Neural crest cell (in vitro differentiated cells): ENCODE measurements at regions not wholly inside any gene's neighbourhood (a gene's known extent, or its start where the extent isn't known, plus 50 kb on each side); places are given as distances from the start of the nearest gene placed in this dataset.

Experiments used
- DNase-seq: peaks from one replicate; pipeline ENCODE4 v3.0.0; 2021; ENCODE audit warnings: low read depth, mixed read lengths, low spot score
- H3K27ac Mint-ChIP-seq: one replicate; pipeline ENCODE4 v1.8.0; 2021; ENCODE audit warnings: mild to moderate bottlenecking, mixed read lengths; ENCODE audit not compliant: unreplicated experiment
- H3K27me3 Mint-ChIP-seq: 2 replicates; pipeline ENCODE4 v1.8.0; 2021; ENCODE audit warnings: low read depth, mild to moderate bottlenecking, mixed read lengths
- H3K36me3 Mint-ChIP-seq: 2 replicates; pipeline ENCODE4 v1.8.0; 2021; ENCODE audit warnings: low read depth, mild to moderate bottlenecking, mixed read lengths
- H3K4me1 Mint-ChIP-seq: 2 replicates; pipeline ENCODE4 v1.8.0; 2021; ENCODE audit warnings: mixed read lengths
- H3K4me3 Mint-ChIP-seq: one replicate; pipeline ENCODE4 v1.8.0; 2021; ENCODE audit warnings: mild to moderate bottlenecking, mixed read lengths
- H3K9me3 Mint-ChIP-seq: 2 replicates; pipeline ENCODE4 v1.8.0; 2021; ENCODE audit warnings: mixed read lengths
- CTCF ChIP-seq: fragments of 200-600 bp; sonication (generic); conservative IDR thresholded peaks from 2 replicates; pipeline ENCODE4 v1.5.0; 2021; ENCODE audit warnings: antibody characterized with exemption, mild to moderate bottlenecking

DNA sequence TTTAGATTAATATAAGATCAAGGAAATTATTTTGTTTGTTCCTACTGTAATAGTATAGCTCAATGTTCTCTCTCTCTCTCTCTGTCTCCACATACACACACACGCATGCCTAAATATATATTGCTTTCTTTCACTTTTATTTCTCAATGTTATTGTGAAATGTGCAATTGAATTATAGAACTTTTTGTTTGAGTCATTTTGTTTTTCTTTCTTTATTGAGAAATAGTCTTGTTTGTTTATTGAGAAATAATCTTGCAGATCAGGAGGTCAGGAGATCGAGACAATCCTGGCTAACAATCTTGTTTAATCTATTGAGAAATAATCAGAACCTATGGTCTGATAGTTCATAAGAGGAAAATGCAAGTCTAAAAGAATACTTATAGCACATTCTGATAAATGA, 1581.3 kb downstream of the EFNB2 start:
- no peak for DNase-seq
- TF ChIP-seq CTCF = no peak
- peaks cover 9% of the 10 kb centered on the region for H3K9me3 Mint-ChIP-seq
- H3K36me3 Mint-ChIP-seq = no peaks in the 10 kb centered on the region
- H3K4me3 Mint-ChIP-seq = no peak overlapping the region
- peak overlapping the region; percentile 20 for H3K27ac Mint-ChIP-seq
- no peaks in the 10 kb centered on the region for H3K27me3 Mint-ChIP-seq
- H3K4me1 Mint-ChIP-seq = peaks cover 7% of the 10 kb centered on the region

DNA sequence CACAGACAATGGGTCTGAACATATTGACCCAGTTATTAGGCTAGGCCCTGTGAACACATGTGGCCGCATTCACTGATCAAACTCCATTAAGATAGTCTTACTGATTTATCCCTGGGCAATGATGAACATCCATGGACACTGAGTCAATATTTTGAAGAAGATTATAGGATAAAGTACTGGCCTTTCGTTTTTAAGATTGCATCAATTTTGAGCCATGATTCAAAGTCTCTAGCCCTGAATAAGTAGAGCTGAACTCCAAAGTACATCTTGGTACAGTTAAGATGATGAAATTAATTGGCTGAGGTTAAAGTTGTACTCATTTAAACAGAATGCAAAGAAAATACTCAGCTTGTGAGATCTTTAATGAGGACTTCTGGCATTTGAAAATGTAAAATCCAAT, 1581.9 kb downstream of the EFNB2 start:
- DNase-seq = no peak
- Mint-ChIP-seq H3K4me3 (no peak overlapping the region), H3K36me3 (no peaks in the 10 kb centered on the region), H3K27ac (no peak overlapping the region), H3K9me3 (peaks cover 9% of the 10 kb centered on the region), H3K4me1 (peaks cover 7% of the 10 kb centered on the region), H3K27me3 (no peaks in the 10 kb centered on the region)
- TF ChIP-seq CTCF = no peak

- DNase-seq = no peak
- Mint-ChIP-seq H3K4me1 (peaks cover 7% of the 10 kb centered on the region), H3K4me3 (no peak overlapping the region), H3K36me3 (no peaks in the 10 kb centered on the region), H3K27me3 (no peaks in the 10 kb centered on the region), H3K27ac (no peak overlapping the region), H3K9me3 (peaks cover 4% of the 10 kb centered on the region)
- TF ChIP-seq CTCF = no peak
Measured at GRCh38 chr13:104949840-104950740, 1585.4 kb downstream of the EFNB2 start.

DNA sequence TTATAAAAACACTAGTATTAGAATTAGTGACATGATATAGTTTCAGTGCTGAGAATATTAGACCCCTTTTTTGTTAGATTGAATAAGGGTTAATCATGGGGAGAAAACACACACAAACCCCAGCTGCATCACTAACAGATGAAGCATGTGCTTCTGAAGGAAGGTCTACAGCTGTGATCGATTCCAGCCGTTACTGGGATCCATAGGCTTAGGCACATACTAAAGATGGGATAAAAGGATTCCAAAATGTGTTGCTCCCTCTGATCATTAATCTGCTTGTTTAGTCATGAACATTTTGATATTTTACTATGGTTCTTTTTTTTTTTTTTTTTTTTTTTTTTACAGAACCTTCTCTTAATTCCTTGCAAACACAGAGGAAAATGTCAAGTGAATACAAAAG, 1591.3 kb downstream of the EFNB2 start:
- H3K27ac Mint-ChIP-seq = no peak overlapping the region

GRCh38 chr13:104943331-104943730, 1592.1 kb downstream of the EFNB2 start:
- H3K27me3 Mint-ChIP-seq = no peaks in the 10 kb centered on the region
- H3K36me3 Mint-ChIP-seq = no peaks in the 10 kb centered on the region
- no peak overlapping the region for H3K27ac Mint-ChIP-seq

More for the DNA sequence above, 1591.3 kb downstream of the EFNB2 start:
- no peaks in the 10 kb centered on the region for H3K4me1 Mint-ChIP-seq
- no peak overlapping the region for H3K4me3 Mint-ChIP-seq
- no peaks in the 10 kb centered on the region for H3K9me3 Mint-ChIP-seq
- no peak for TF ChIP-seq CTCF
- H3K27me3 Mint-ChIP-seq = no peaks in the 10 kb centered on the region
- H3K36me3 Mint-ChIP-seq = no peaks in the 10 kb centered on the region
- no peak for DNase-seq

More at GRCh38 chr13:104943331-104943730, 1592.1 kb downstream of the EFNB2 start:
- Mint-ChIP-seq H3K4me3 (no peak overlapping the region), H3K4me1 (no peaks in the 10 kb centered on the region), H3K9me3 (no peaks in the 10 kb centered on the region)
- TF ChIP-seq CTCF = no peak
- DNase-seq = no peak
